GM12878 (cell line): ENCODE measurements at regions not wholly inside any gene's neighbourhood (a gene's known extent, or its start where the extent isn't known, plus 50 kb on each side); places are given as distances from the start of the nearest gene placed in this dataset.

Experiments
- ATAC-seq: fragments of 200-7000 bp; cut with Tn5 transposase; 3 replicates; pipeline ENCODE4 v1.9.1; 2020; ENCODE audit warnings: mild to moderate bottlenecking, moderate library complexity
- BruUV-seq: library from RNA; stranded (reverse); fragments of 400-500 nt; replicated peaks from 2 replicates; lab custom pipeline; 2021; lab: Mats Ljungman, UMichigan
- CTCF ChIA-PET: fragments of 300-600 bp; sonication (Branson Sonifier 250); formaldehyde crosslinking; extraction: SDS; loops from one replicate; lab custom pipeline; 2021; ENCODE audit warnings: inconsistent platforms; lab: Yijun Ruan, JAX
- POLR2A ChIA-PET: fragments of 350-600 bp; formaldehyde crosslinking; extraction: SDS; loops from one replicate; lab custom pipeline; 2021; ENCODE audit warnings: inconsistent platforms; lab: Charles Lee
- RAD21 ChIA-PET: fragments of 300-600 bp; sonication (Branson Sonifier 250); formaldehyde crosslinking; loops from one replicate; lab custom pipeline; 2023; ENCODE audit warnings: antibody characterized with exemption; ENCODE audit not compliant: unreplicated experiment; lab: Charles Lee
- SMC1A ChIA-PET: fragments of 300-600 bp; sonication (Branson Sonifier 250); formaldehyde crosslinking; loops from one replicate; lab custom pipeline; 2023; ENCODE audit not compliant: unreplicated experiment, uncharacterized antibody; lab: Charles Lee
- DNase-seq: peaks from one replicate; pipeline ENCODE4 v3.0.0-alpha.2; 2011; ENCODE audit warnings: low read depth, low spot score
- FAIRE-seq: peaks from 3 replicates; lab custom pipeline; 2011; peaks lifted over from hg19 to GRCh38; lab: Jason Lieb, UNC
- H2AFZ ChIP-seq: 2 replicates; pipeline ENCODE4 v1.6.0; 2011; ENCODE audit warnings: low read depth, low read length, control low read depth; ENCODE audit not compliant: control insufficient read depth
- H3K27ac ChIP-seq: 2 replicates; pipeline ENCODE4 v1.5.1; 2011; ENCODE audit warnings: control low read depth; ENCODE audit not compliant: control insufficient read depth, insufficient read depth
- H3K27me3 ChIP-seq, 2 experiments: replicated peaks in 1 of 2; 2 replicates each; pipeline versions ENCODE4 v1.6.0 to v1.6.1; 2011; ENCODE audit warnings: low read length in 1 of 2; ENCODE audit not compliant: control insufficient read depth in 2 of 2, insufficient read depth in 2 of 2
- H3K36me3 ChIP-seq, 2 experiments: 2 replicates each; pipeline ENCODE4 v1.5.1; 2011; ENCODE audit warnings: low read length in 1 of 2; ENCODE audit not compliant: control insufficient read depth in 2 of 2, insufficient read depth in 2 of 2
- H3K4me1 ChIP-seq: 2 replicates; pipeline ENCODE4 v1.6.1; 2011; ENCODE audit warnings: mild to moderate bottlenecking, low read length, moderate library complexity, mixed read lengths; ENCODE audit not compliant: control insufficient read depth, insufficient read depth
- H3K4me2 ChIP-seq: 2 replicates; pipeline ENCODE4 v1.6.0; 2011; ENCODE audit warnings: control low read depth; ENCODE audit not compliant: control insufficient read depth, insufficient read depth
- H3K4me3 ChIP-seq: fragments of 200-600 bp; sonication (generic); 2 replicates; pipeline ENCODE4 v1.5.1; 2016
- H3K79me2 ChIP-seq: 2 replicates; pipeline ENCODE4 v1.6.0; 2011; ENCODE audit warnings: low read length; ENCODE audit not compliant: control insufficient read depth, insufficient read depth
- H3K9ac ChIP-seq: 2 replicates; pipeline ENCODE4 v1.8.0; 2011; ENCODE audit warnings: low read length, control low read depth, mixed read lengths; ENCODE audit not compliant: control insufficient read depth, insufficient read depth
- H3K9me3 ChIP-seq: replicated peaks from 3 replicates; pipeline ENCODE4 v1.5.1; 2011; ENCODE audit warnings: mild to moderate bottlenecking, low read length; ENCODE audit not compliant: control insufficient read depth, insufficient read depth
- H4K20me1 ChIP-seq: 2 replicates; pipeline ENCODE4 v1.6.0; 2011; ENCODE audit not compliant: control insufficient read depth, insufficient read depth
- CREB1 ChIP-seq: IDR thresholded peaks from 2 replicates; pipeline ENCODE4 v1.6.1; 2012; ENCODE audit warnings: low read depth, mild to moderate bottlenecking, inconsistent platforms
- DPF2 ChIP-seq: fragments of 450-650 bp; IDR thresholded peaks from 2 replicates; pipeline ENCODE4 v1.6.1; 2017; ENCODE audit warnings: mild to moderate bottlenecking
- EGR1 ChIP-seq, 2 experiments: IDR thresholded peaks; 1 replicate in 1 of 2; 2 replicates in 1 of 2; pipeline ENCODE4 v1.6.1; 2011 to 2012; ENCODE audit warnings: low read depth in 2 of 2, low read length in 2 of 2, borderline replicate concordance in 1 of 2, mild to moderate bottlenecking in 1 of 2, moderate library complexity in 1 of 2
- KDM1A ChIP-seq: fragments of 200-600 bp; sonication (generic); IDR thresholded peaks from 2 replicates; pipeline ENCODE4 v1.6.1; 2016; ENCODE audit warnings: borderline replicate concordance
- MYC ChIP-seq: IDR thresholded peaks from 2 replicates; pipeline ENCODE4 v1.6.1; 2011; ENCODE audit warnings: mild to moderate bottlenecking, low read length, moderate library complexity, inconsistent platforms; ENCODE audit not compliant: insufficient read depth, insufficient replicate concordance, insufficient read length, severe bottlenecking
- POLR2AphosphoS2 ChIP-seq: IDR thresholded peaks from 2 replicates; pipeline ENCODE4 v1.6.1; 2011; ENCODE audit warnings: low read depth, mild to moderate bottlenecking, low read length, improper control_type of control experiment, moderate library complexity
- SIX5 ChIP-seq: IDR thresholded peaks from 2 replicates; pipeline ENCODE4 v1.6.1; 2011; ENCODE audit warnings: mild to moderate bottlenecking, low read depth, low read length, moderate library complexity; ENCODE audit not compliant: severe bottlenecking
- SMAD5 ChIP-seq: IDR thresholded peaks from 2 replicates; pipeline ENCODE4 v1.6.1; 2016; ENCODE audit warnings: antibody characterized with exemption, low read depth
- TCF3 ChIP-seq: IDR thresholded peaks from 2 replicates; pipeline ENCODE4 v1.6.1; 2012; ENCODE audit warnings: low read depth, mild to moderate bottlenecking, low read length, borderline replicate concordance; ENCODE audit not compliant: insufficient read depth
- ZNF24 ChIP-seq: fragments of 450-650 bp; IDR thresholded peaks from 2 replicates; pipeline ENCODE4 v1.6.1; 2017; ENCODE audit warnings: antibody characterized with exemption, mild to moderate bottlenecking
- in situ Hi-C: fragments of 300-500 bp; cut with MboI; formaldehyde crosslinking; loops from 9 replicates; pipeline ENCODE4 v1.14.3; 2018; ENCODE audit warnings: mixed read lengths
- intact Hi-C: fragments of 100-400 bp; cut with micrococcal nuclease; formaldehyde crosslinking; loops from one replicate; pipeline ENCODE4 v1.14.2; 2022; ENCODE audit not compliant: unreplicated experiment
- TF ChIP-seq, protein P1 (sequence below): fragments of 450-650 bp; IDR thresholded peaks from 2 replicates; pipeline ENCODE4 v1.6.1; 2017; ENCODE audit warnings: antibody characterized with exemption, mild to moderate bottlenecking, moderate library complexity
- TF ChIP-seq, protein P2 (sequence below): IDR thresholded peaks from 2 replicates; pipeline ENCODE4 v1.6.1; 2012; ENCODE audit warnings: improper control_type of control experiment, low read depth, low read length; ENCODE audit not compliant: insufficient replicate concordance
- TF ChIP-seq, protein P3 (sequence below): fragments of 450-650 bp; formaldehyde crosslinking; IDR thresholded peaks from 2 replicates; pipeline ENCODE4 v1.5.0; 2022; ENCODE audit warnings: mild to moderate bottlenecking, missing genetic modification characterization

DNA sequence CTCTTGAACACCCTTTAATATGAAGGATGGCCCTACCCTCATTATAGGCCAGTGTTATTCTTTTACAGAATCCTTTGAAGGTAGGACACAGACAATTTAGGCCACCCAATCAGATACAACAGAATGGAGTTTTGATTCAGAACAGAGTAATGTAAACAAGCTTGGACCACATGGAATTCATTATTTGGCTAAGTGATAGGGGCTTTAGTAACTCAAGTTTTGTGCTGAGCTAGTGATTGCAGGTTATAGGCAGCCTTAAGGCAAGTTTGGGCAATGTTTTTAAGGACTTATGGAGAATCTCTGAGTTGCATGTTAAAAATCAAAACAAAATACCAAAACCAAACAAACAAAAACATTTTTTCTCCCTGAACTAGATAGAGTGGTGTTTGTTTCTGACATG, 312.1 kb upstream of the ROBO1 start:
- CTCF ChIA-PET, result no interaction called here
- Histone ChIP-seq H3K4me1 (no peaks in the 10 kb centered on the region), H3K36me3 (no peaks in the 10 kb centered on the region), H2AFZ (no peak overlapping the region), H3K79me2 (no peaks in the 10 kb centered on the region), H3K4me3 (no peak overlapping the region), H3K4me2 (no peak overlapping the region), H3K9me3 (no peaks in the 10 kb centered on the region), H3K27me3 (no peaks in the 10 kb centered on the region), H3K27ac (no peak overlapping the region), H4K20me1 (no peaks in the 10 kb centered on the region), H3K9ac (no peak overlapping the region)
- ATAC-seq (no peak), FAIRE-seq (no peak), DNase-seq (no peak)
- POLR2A ChIA-PET, result interaction anchor here (0.5 kb wide), 1 partner anchor 13 kb away, joined by 8 read pairs; no protein-coding TSS in a partner anchor
- SMC1A ChIA-PET, result no interaction called here
- intact Hi-C loops, result no loop called here
- RAD21 ChIA-PET, result no interaction called here
- BruUV-seq, result no TSS peak
- TF ChIP-seq, protein P1, sequence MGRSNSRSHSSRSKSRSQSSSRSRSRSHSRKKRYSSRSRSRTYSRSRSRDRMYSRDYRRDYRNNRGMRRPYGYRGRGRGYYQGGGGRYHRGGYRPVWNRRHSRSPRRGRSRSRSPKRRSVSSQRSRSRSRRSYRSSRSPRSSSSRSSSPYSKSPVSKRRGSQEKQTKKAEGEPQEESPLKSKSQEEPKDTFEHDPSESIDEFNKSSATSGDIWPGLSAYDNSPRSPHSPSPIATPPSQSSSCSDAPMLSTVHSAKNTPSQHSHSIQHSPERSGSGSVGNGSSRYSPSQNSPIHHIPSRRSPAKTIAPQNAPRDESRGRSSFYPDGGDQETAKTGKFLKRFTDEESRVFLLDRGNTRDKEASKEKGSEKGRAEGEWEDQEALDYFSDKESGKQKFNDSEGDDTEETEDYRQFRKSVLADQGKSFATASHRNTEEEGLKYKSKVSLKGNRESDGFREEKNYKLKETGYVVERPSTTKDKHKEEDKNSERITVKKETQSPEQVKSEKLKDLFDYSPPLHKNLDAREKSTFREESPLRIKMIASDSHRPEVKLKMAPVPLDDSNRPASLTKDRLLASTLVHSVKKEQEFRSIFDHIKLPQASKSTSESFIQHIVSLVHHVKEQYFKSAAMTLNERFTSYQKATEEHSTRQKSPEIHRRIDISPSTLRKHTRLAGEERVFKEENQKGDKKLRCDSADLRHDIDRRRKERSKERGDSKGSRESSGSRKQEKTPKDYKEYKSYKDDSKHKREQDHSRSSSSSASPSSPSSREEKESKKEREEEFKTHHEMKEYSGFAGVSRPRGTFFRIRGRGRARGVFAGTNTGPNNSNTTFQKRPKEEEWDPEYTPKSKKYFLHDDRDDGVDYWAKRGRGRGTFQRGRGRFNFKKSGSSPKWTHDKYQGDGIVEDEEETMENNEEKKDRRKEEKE, result no peak
- no peak for TF ChIP-seq MYC
- TF ChIP-seq SIX5, result no peak
- TF ChIP-seq DPF2, result no peak
- no peak for TF ChIP-seq TCF3
- TF ChIP-seq EGR1 (IDR thresholded peaks at IDR 0.05; ENCODE audit: borderline replicate concordance in 1 of 2, low read depth in 2 of 2, low read length in 2 of 2), result no peak
- TF ChIP-seq, protein P2, sequence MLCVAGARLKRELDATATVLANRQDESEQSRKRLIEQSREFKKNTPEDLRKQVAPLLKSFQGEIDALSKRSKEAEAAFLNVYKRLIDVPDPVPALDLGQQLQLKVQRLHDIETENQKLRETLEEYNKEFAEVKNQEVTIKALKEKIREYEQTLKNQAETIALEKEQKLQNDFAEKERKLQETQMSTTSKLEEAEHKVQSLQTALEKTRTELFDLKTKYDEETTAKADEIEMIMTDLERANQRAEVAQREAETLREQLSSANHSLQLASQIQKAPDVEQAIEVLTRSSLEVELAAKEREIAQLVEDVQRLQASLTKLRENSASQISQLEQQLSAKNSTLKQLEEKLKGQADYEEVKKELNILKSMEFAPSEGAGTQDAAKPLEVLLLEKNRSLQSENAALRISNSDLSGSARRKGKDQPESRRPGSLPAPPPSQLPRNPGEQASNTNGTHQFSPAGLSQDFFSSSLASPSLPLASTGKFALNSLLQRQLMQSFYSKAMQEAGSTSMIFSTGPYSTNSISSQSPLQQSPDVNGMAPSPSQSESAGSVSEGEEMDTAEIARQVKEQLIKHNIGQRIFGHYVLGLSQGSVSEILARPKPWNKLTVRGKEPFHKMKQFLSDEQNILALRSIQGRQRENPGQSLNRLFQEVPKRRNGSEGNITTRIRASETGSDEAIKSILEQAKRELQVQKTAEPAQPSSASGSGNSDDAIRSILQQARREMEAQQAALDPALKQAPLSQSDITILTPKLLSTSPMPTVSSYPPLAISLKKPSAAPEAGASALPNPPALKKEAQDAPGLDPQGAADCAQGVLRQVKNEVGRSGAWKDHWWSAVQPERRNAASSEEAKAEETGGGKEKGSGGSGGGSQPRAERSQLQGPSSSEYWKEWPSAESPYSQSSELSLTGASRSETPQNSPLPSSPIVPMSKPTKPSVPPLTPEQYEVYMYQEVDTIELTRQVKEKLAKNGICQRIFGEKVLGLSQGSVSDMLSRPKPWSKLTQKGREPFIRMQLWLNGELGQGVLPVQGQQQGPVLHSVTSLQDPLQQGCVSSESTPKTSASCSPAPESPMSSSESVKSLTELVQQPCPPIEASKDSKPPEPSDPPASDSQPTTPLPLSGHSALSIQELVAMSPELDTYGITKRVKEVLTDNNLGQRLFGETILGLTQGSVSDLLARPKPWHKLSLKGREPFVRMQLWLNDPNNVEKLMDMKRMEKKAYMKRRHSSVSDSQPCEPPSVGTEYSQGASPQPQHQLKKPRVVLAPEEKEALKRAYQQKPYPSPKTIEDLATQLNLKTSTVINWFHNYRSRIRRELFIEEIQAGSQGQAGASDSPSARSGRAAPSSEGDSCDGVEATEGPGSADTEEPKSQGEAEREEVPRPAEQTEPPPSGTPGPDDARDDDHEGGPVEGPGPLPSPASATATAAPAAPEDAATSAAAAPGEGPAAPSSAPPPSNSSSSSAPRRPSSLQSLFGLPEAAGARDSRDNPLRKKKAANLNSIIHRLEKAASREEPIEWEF, result no peak
- TF ChIP-seq CREB1, result no peak
- TF ChIP-seq POLR2AphosphoS2, result no peak
- no peak for TF ChIP-seq SMAD5
- no peak for TF ChIP-seq KDM1A
- no peak for TF ChIP-seq ZNF24
- TF ChIP-seq, protein P3, sequence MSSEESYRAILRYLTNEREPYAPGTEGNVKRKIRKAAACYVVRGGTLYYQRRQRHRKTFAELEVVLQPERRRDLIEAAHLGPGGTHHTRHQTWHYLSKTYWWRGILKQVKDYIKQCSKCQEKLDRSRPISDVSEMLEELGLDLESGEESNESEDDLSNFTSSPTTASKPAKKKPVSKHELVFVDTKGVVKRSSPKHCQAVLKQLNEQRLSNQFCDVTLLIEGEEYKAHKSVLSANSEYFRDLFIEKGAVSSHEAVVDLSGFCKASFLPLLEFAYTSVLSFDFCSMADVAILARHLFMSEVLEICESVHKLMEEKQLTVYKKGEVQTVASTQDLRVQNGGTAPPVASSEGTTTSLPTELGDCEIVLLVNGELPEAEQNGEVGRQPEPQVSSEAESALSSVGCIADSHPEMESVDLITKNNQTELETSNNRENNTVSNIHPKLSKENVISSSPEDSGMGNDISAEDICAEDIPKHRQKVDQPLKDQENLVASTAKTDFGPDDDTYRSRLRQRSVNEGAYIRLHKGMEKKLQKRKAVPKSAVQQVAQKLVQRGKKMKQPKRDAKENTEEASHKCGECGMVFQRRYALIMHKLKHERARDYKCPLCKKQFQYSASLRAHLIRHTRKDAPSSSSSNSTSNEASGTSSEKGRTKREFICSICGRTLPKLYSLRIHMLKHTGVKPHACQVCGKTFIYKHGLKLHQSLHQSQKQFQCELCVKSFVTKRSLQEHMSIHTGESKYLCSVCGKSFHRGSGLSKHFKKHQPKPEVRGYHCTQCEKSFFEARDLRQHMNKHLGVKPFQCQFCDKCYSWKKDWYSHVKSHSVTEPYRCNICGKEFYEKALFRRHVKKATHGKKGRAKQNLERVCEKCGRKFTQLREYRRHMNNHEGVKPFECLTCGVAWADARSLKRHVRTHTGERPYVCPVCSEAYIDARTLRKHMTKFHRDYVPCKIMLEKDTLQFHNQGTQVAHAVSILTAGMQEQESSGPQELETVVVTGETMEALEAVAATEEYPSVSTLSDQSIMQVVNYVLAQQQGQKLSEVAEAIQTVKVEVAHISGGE (CRISPR knock-in tag), result no peak
- in situ Hi-C loops, result no loop called here
